Erythroblast (primary cell): ENCODE measurements at regions not wholly inside any gene's neighbourhood (a gene's known extent, or its start where the extent isn't known, plus 50 kb on each side); places are given as distances from the start of the nearest gene placed in this dataset.

Experiments
- GATA1 ChIP-seq: IDR thresholded peaks from 2 replicates; pipeline ENCODE4 v1.6.1; 2011; ENCODE audit warnings: low read depth, mild to moderate bottlenecking, control low read depth, low read length, moderate library complexity
- POLR2A ChIP-seq: IDR thresholded peaks from 2 replicates; pipeline ENCODE4 v1.6.1; 2011; ENCODE audit warnings: mild to moderate bottlenecking, low read length

DNA sequence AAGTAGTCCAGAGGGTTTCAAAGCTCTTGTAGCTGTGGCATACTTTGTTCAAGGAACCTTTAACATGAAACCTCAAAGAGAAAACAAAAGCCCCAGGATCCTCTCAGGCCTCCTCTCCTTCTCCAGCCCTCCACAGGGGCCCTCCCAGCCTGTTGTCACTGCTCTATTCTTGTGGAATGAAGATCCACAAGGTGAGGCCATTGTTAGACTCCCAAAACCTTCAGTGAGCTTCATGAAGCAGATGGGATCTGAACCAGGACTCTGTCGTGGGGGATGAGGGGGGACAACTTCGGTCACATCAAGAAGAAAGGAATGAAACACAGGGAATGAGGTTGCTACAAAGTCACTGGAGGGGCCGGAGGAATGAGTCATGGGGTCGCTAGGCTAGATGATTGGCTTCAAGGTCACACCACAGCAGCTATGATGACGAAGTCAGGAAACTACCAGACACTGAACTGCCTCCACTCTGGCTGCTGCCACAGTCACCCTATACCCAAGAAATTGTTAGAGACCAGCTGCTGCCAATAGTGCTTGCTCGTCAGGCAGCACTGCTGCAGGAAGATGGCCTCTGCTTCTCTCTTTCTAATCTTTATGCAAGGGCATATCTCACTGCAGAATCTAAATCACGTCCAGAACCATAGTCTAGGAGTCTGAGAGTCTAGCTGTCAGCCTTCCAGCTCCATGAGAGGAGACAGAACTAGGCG, 208.8 kb downstream of the HIBADH start:
- no peak for TF ChIP-seq POLR2A
- TF ChIP-seq GATA1, result no peak
